Liver (tissue), 7 donors: ENCODE measurements at regions not wholly inside any gene's neighbourhood (a gene's known extent, or its start where the extent isn't known, plus 50 kb on each side); places are given as distances from the start of the nearest gene placed in this dataset.

ENCODE experiments used
- DNase-seq: peaks from one replicate; pipeline ENCODE4 v3.0.0-alpha.2; 2017; ENCODE audit warnings: low spot score
- H3K27ac ChIP-seq, 2 donors: one replicate each; pipeline ENCODE4 v1.7.0; 2013; ENCODE audit warnings: inconsistent platforms in 2 of 2, low read length in 2 of 2, control low read depth in 1 of 2, low read depth in 1 of 2, mild to moderate bottlenecking in 1 of 2
- H3K27me3 ChIP-seq, 4 donors: one replicate each; pipeline versions ENCODE4 v1.6.1 to v1.7.0; 2013; ENCODE audit warnings: low read length in 3 of 4, inconsistent platforms in 1 of 4, mild to moderate bottlenecking in 1 of 4, moderate library complexity in 1 of 4; ENCODE audit not compliant: control insufficient read depth in 4 of 4, insufficient read depth in 4 of 4
- H3K36me3 ChIP-seq, 4 donors: one replicate each; pipeline versions ENCODE4 v1.6.1 to v1.7.0; 2013; ENCODE audit warnings: low read length in 3 of 4, mild to moderate bottlenecking in 3 of 4, low read depth in 1 of 4, moderate library complexity in 1 of 4; ENCODE audit not compliant: control insufficient read depth in 4 of 4, insufficient read depth in 3 of 4
- H3K4me1 ChIP-seq, 4 donors: one replicate each; pipeline versions ENCODE4 v1.6.1 to v1.7.0; 2013; ENCODE audit warnings: low read length in 3 of 4, mild to moderate bottlenecking in 3 of 4, moderate library complexity in 1 of 4; ENCODE audit not compliant: control insufficient read depth in 4 of 4, insufficient read depth in 4 of 4
- H3K4me3 ChIP-seq, 3 donors: one replicate each; pipeline versions ENCODE4 v1.6.1 to v1.7.0; 2013; ENCODE audit warnings: low read length in 3 of 3, control low read depth in 1 of 3, low read depth in 1 of 3, mild to moderate bottlenecking in 1 of 3
- H3K9ac ChIP-seq, 2 donors: one replicate each; pipeline ENCODE4 v1.7.0; 2013; ENCODE audit warnings: low read length in 2 of 2, mild to moderate bottlenecking in 2 of 2, moderate library complexity in 2 of 2, control low read depth in 1 of 2, low read depth in 1 of 2
- H3K9me3 ChIP-seq, 4 donors: one replicate each; pipeline versions ENCODE4 v1.6.1 to v1.7.0; 2013; ENCODE audit warnings: low read length in 3 of 4; ENCODE audit not compliant: control insufficient read depth in 4 of 4
- FOXA1 ChIP-seq: IDR thresholded peaks from 2 replicates; pipeline ENCODE4 v1.6.1; 2016; ENCODE audit warnings: antibody characterized with exemption
- FOXA2 ChIP-seq: IDR thresholded peaks from 2 replicates; pipeline ENCODE4 v1.6.1; 2016; ENCODE audit warnings: antibody characterized with exemption
- GABPA ChIP-seq, 2 donors: IDR thresholded peaks in 1 of 2; conservative IDR thresholded peaks in 1 of 2; 2 replicates each; pipeline ENCODE4 v1.6.1; 2016; ENCODE audit warnings: antibody characterized with exemption in 2 of 2, mild to moderate bottlenecking in 1 of 2, moderate library complexity in 1 of 2
- HNF4G ChIP-seq: IDR thresholded peaks from 2 replicates; pipeline ENCODE4 v1.6.1; 2016; ENCODE audit warnings: antibody characterized with exemption
- JUND ChIP-seq, 2 donors: IDR thresholded peaks; 2 replicates each; pipeline ENCODE4 v1.6.1; 2016; ENCODE audit warnings: antibody characterized with exemption in 2 of 2
- MAX ChIP-seq: IDR thresholded peaks from 2 replicates; pipeline ENCODE4 v1.6.1; 2016; ENCODE audit warnings: antibody characterized with exemption
- NR2F2 ChIP-seq: IDR thresholded peaks from 2 replicates; pipeline ENCODE4 v1.6.1; 2016; ENCODE audit warnings: antibody characterized with exemption
- RAD21 ChIP-seq, 2 donors: IDR thresholded peaks; 2 replicates each; pipeline ENCODE4 v1.6.1; 2016; ENCODE audit warnings: antibody characterized with exemption in 2 of 2, mild to moderate bottlenecking in 2 of 2
- REST ChIP-seq: IDR thresholded peaks from 2 replicates; pipeline ENCODE4 v1.6.1; 2016; ENCODE audit warnings: antibody characterized with exemption, mild to moderate bottlenecking
- RXRA ChIP-seq, 2 donors: IDR thresholded peaks; 2 replicates each; pipeline ENCODE4 v1.6.1; 2017 to 2018; ENCODE audit warnings: antibody characterized with exemption in 2 of 2, mild to moderate bottlenecking in 1 of 2
- SP1 ChIP-seq: IDR thresholded peaks from 2 replicates; pipeline ENCODE4 v1.6.1; 2018; ENCODE audit warnings: antibody characterized with exemption, mild to moderate bottlenecking
- TAF1 ChIP-seq: conservative IDR thresholded peaks from 2 replicates; pipeline ENCODE4 v1.6.1; 2016; ENCODE audit warnings: antibody characterized with exemption, mild to moderate bottlenecking
- YY1 ChIP-seq: IDR thresholded peaks from 2 replicates; pipeline ENCODE4 v1.6.1; 2016; ENCODE audit warnings: antibody characterized with exemption, mild to moderate bottlenecking
- ZBTB33 ChIP-seq: IDR thresholded peaks from 2 replicates; pipeline ENCODE4 v1.6.1; 2016; ENCODE audit warnings: antibody characterized with exemption
- WGBS: extraction: QIAGEN DNeasy Blood & Tissue Kit; methylation state at CpG from one replicate; pipeline ENCODE4 v1.1.7; 2013; 5-methylcytosine and 5-hydroxymethylcytosine counted together
- donor health status: healthy.
- donor health status: healthy.
- donor health status: healthy.
- donor health status: healthy.

GRCh38 chr16:80288616-80289015 lies 252.2 kb upstream of the DYNLRB2 start:
- Histone ChIP-seq H3K27me3 (no peaks in the 10 kb centered on the region), H3K4me3 (no peak overlapping the region), H3K4me1 (no peaks in the 10 kb centered on the region), H3K36me3 (no peaks in the 10 kb centered on the region), H3K27ac (no peak overlapping the region), H3K9me3 (no peaks in the 10 kb centered on the region), H3K9ac (no peak overlapping the region)
- 87% methylated on average over 3 of the region's 3 CpGs for WGBS
- TF ChIP-seq FOXA1, result no peak
- TF ChIP-seq RAD21 (IDR thresholded peaks at IDR 0.05), result no peak
- TF ChIP-seq SP1, result no peak
- no peak for TF ChIP-seq FOXA2
- no peak for TF ChIP-seq JUND (IDR thresholded peaks at IDR 0.05)
- TF ChIP-seq REST, result no peak
- TF ChIP-seq MAX, result no peak
- no peak for TF ChIP-seq TAF1
- no peak for DNase-seq

DNA sequence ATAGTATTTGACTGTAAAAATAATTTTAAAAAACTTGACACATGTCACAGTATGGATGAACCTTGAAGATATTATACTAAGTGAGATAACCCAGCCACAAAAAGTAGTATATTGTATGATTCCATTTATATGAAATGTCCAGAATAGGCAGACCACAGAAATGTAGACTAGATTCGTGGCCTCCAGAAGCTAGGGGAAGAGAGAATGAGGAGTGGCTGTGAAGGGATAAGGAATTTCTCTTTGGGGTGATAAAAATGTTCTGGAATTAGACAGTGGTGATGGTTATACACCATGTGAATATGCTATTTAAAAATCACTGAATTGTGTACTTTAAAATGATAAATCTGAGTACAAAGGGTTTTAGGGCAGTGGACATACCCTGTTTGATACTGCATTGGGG lies 253.1 kb upstream of the DYNLRB2 start:
- Histone ChIP-seq H3K4me3 (no peak overlapping the region), H3K36me3 (no peaks in the 10 kb centered on the region), H3K9me3 (no peaks in the 10 kb centered on the region), H3K27me3 (no peaks in the 10 kb centered on the region), H3K9ac (no peak overlapping the region), H3K4me1 (no peaks in the 10 kb centered on the region), H3K27ac (no peak overlapping the region)
- no peak for TF ChIP-seq REST
- TF ChIP-seq HNF4G, result no peak
- no peak for TF ChIP-seq FOXA1
- no peak for TF ChIP-seq RXRA (IDR thresholded peaks at IDR 0.05)
- no peak for TF ChIP-seq ZBTB33
- no peak for TF ChIP-seq TAF1
- TF ChIP-seq YY1, result no peak
- TF ChIP-seq NR2F2, result no peak
- no peak for TF ChIP-seq SP1
- TF ChIP-seq GABPA (IDR thresholded peaks at IDR 0.05 in 1 of 2, conservative IDR thresholded peaks at IDR 0.05 in 1 of 2), result no peak
- no peak for DNase-seq
- WGBS, result 77% methylated on average over 1 of the region's 1 CpG
